ENCODE measurements at regions not wholly inside any gene's neighbourhood (a gene's known extent, or its start where the extent isn't known, plus 50 kb on each side); places are given as distances from the start of the nearest gene placed in this dataset.

DNA sequence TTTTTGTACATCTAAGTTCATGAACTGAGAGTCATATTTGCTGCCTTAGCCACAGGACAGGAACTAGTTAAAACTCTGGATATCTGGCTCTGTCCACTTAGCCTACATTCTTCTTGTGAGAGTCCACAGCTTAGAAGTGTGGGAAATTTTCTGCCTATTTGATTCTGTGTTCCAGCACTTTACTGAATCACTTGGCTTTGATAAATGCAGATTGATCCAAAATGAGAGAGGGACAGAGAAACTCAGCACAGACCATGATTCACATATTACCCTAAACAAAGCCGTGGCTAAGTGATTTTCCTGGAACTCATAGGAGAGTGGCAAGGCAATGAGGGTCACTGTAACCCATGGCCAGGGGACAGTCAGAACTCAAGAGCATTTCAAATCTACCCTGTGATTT is 87.5 kb upstream of the CADPS start (continued):
- TF ChIP-seq ELK4 (CRISPR knock-in tag; IDR thresholded peaks at IDR 0.05; ENCODE audit: borderline replicate concordance) (no peak), MAZ (IDR thresholded peaks at IDR 0.05; ENCODE audit: borderline replicate concordance, low read depth, low read length) (no peak), MAZ (CRISPR knock-in tag; IDR thresholded peaks at IDR 0.05; ENCODE audit: low read depth) (no peak), POLR2G (IDR thresholded peaks at IDR 0.05; ENCODE audit: low read depth, low read length) (no peak), ZBTB7B (CRISPR knock-in tag; IDR thresholded peaks at IDR 0.05) (no peak), MEIS2 (CRISPR knock-in tag; IDR thresholded peaks at IDR 0.05) (no peak)

GRCh38 chr3:62965311-62965710 is 90.1 kb upstream of the CADPS start:
- Histone ChIP-seq H3K4me3 (replicated peaks in 1 of 3; ENCODE audit: insufficient read depth in 1 of 3, low read depth in 2 of 3, low read length in 3 of 3) (no peak overlapping the region), H3K9ac (ENCODE audit: insufficient read depth, low read depth, low read length) (no peak overlapping the region), H3K9me3 (ENCODE audit: low read length) (no peaks in the 10 kb centered on the region), H4K20me1 (ENCODE audit: insufficient read depth, low read length) (no peaks in the 10 kb centered on the region), H3K27ac (ENCODE audit: extremely low read length, insufficient read depth, low read length) (no peak overlapping the region), H3K27me3 (ENCODE audit: control insufficient read depth in 1 of 2, insufficient read depth in 2 of 2, low read length in 2 of 2) (no peaks in the 10 kb centered on the region), H3K4me2 (ENCODE audit: low read depth, low read length) (no peak overlapping the region), H3K4me1 (ENCODE audit: insufficient read depth, low read length) (no peaks in the 10 kb centered on the region), H3K36me3 (replicated peaks in 1 of 2; ENCODE audit: control insufficient read depth in 1 of 2, insufficient read depth in 2 of 2, low read length in 2 of 2) (no peaks in the 10 kb centered on the region), H2AFZ (ENCODE audit: low read length) (no peak overlapping the region), H3K79me2 (ENCODE audit: insufficient read depth, low read length) (no peaks in the 10 kb centered on the region)
- intact Hi-C loops (cut with micrococcal nuclease; ENCODE audit: unreplicated experiment) (no loop called here), in situ Hi-C loops (cut with HindIII; ENCODE audit: extremely low pct_ligation_motif_present, low pct_unique_long_range_greater_than_20kb) (no loop called here)
- ChIA-PET CTCF (ENCODE audit: low intra/inter-chr PET ratio, low total read pairs) (no interaction called here), POLR2A (no interaction called here)
- peak; percentile 97 to 99 for TF ChIP-seq MAFK (conservative IDR thresholded peaks at IDR 0.05 in 1 of 2, IDR thresholded peaks at IDR 0.05 in 1 of 2; ENCODE audit: low read length in 2 of 2)
- TF ChIP-seq, protein P1, sequence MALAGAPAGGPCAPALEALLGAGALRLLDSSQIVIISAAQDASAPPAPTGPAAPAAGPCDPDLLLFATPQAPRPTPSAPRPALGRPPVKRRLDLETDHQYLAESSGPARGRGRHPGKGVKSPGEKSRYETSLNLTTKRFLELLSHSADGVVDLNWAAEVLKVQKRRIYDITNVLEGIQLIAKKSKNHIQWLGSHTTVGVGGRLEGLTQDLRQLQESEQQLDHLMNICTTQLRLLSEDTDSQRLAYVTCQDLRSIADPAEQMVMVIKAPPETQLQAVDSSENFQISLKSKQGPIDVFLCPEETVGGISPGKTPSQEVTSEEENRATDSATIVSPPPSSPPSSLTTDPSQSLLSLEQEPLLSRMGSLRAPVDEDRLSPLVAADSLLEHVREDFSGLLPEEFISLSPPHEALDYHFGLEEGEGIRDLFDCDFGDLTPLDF (CRISPR knock-in tag; IDR thresholded peaks at IDR 0.05) = no peak
- TF ChIP-seq MAFF (IDR thresholded peaks at IDR 0.05; ENCODE audit: low read depth, low read length) = peak; percentile 99
- no peak for ATAC-seq
- DNase-seq (ENCODE audit: low spot score) = no peak
- BruUV-seq (replicated peaks) = no TSS peak
- no peak for FAIRE-seq
- WGBS (ENCODE audit: low lambda C conversion rate) = 23% methylated on average over 2 of the region's 2 CpGs
